DOHH2 (cell line): ENCODE measurements at regions not wholly inside any gene's neighbourhood (a gene's known extent, or its start where the extent isn't known, plus 50 kb on each side); places are given as distances from the start of the nearest gene placed in this dataset.

Experiments
- H3F3A ChIP-seq: fragments of 200-600 bp; sonication (generic), shearing (Covaris generic); 2 replicates; pipeline ENCODE4 v1.6.0; 2016; ENCODE audit warnings: antibody characterized with exemption, mild to moderate bottlenecking; ENCODE audit not compliant: control insufficient read depth, insufficient read depth
- H3K27ac ChIP-seq: fragments of 200-600 bp; sonication (generic); 2 replicates; pipeline ENCODE4 v1.5.1; 2014; ENCODE audit warnings: low read depth, mild to moderate bottlenecking, low read length, moderate library complexity
- H3K27me3 ChIP-seq: fragments of 200-600 bp; sonication (generic); 2 replicates; pipeline ENCODE4 v1.6.1; 2014; ENCODE audit warnings: mild to moderate bottlenecking, low read length, mixed read lengths; ENCODE audit not compliant: control insufficient read depth
- H3K36me3 ChIP-seq: fragments of 200-600 bp; sonication (generic); 2 replicates; pipeline ENCODE4 v1.6.1; 2014; ENCODE audit warnings: mild to moderate bottlenecking, low read length, moderate library complexity, mixed read lengths; ENCODE audit not compliant: control insufficient read depth
- H3K4me1 ChIP-seq: fragments of 200-600 bp; sonication (generic); 2 replicates; pipeline ENCODE4 v1.6.1; 2014; ENCODE audit warnings: mild to moderate bottlenecking, low read length, mixed read lengths; ENCODE audit not compliant: control insufficient read depth
- H3K4me2 ChIP-seq: fragments of 200-600 bp; sonication (generic); 2 replicates; pipeline ENCODE4 v1.6.0; 2014; ENCODE audit warnings: mild to moderate bottlenecking, low read length, moderate library complexity
- H3K4me3 ChIP-seq: fragments of 200-600 bp; sonication (generic); 2 replicates; pipeline ENCODE4 v1.5.1; 2014; ENCODE audit warnings: mild to moderate bottlenecking, low read length, mixed read lengths
- H3K79me2 ChIP-seq: fragments of 200-600 bp; sonication (generic); 2 replicates; pipeline ENCODE4 v1.6.1; 2014; ENCODE audit warnings: mild to moderate bottlenecking, low read length, mixed read lengths; ENCODE audit not compliant: control insufficient read depth
- H3K9me2 ChIP-seq: fragments of 200-600 bp; sonication (generic); replicated peaks from 2 replicates; pipeline ENCODE4 v1.6.1; 2014; ENCODE audit warnings: mild to moderate bottlenecking, low read length, mixed read lengths; ENCODE audit not compliant: control insufficient read depth
- H3K9me3 ChIP-seq: fragments of 200-600 bp; sonication (generic); 2 replicates; pipeline ENCODE4 v1.6.1; 2014; ENCODE audit warnings: antibody characterized with exemption, low read length, mixed read lengths; ENCODE audit not compliant: control insufficient read depth, insufficient read depth
- H4K20me1 ChIP-seq: fragments of 200-600 bp; sonication (generic); 2 replicates; pipeline ENCODE4 v1.6.0; 2014; ENCODE audit warnings: low read depth, mild to moderate bottlenecking, antibody characterized with exemption, low read length, moderate library complexity; ENCODE audit not compliant: control insufficient read depth, insufficient read depth
- CTCF ChIP-seq: fragments of 200-600 bp; sonication (generic); IDR thresholded peaks from one replicate; pipeline ENCODE4 v1.5.1; 2014; ENCODE audit warnings: antibody characterized with exemption, mild to moderate bottlenecking, low read depth, low read length; ENCODE audit not compliant: poor library complexity, severe bottlenecking
- EZH2phosphoT487 ChIP-seq: fragments of 200-600 bp; sonication (generic); IDR thresholded peaks from 2 replicates; pipeline ENCODE4 v1.6.1; 2017; ENCODE audit warnings: borderline replicate concordance, mild to moderate bottlenecking, antibody characterized with exemption, low read length, moderate library complexity, mixed read lengths

GRCh38 chr5:74357827-74358226 lies 282.7 kb downstream of the ENC1 start:
- H3F3A ChIP-seq, result no peaks in the 10 kb centered on the region
- H3K27ac ChIP-seq, result no peak overlapping the region
- H3K4me3 ChIP-seq, result no peak overlapping the region
- no peaks in the 10 kb centered on the region for H3K79me2 ChIP-seq
- TF ChIP-seq EZH2phosphoT487 (no peak), CTCF (no peak)
- no peaks in the 10 kb centered on the region for H3K27me3 ChIP-seq
- H3K4me2 ChIP-seq, result no peak overlapping the region
- no peaks in the 10 kb centered on the region for H4K20me1 ChIP-seq
- H3K4me1 ChIP-seq, result no peaks in the 10 kb centered on the region
- H3K36me3 ChIP-seq, result no peaks in the 10 kb centered on the region
- no peaks in the 10 kb centered on the region for H3K9me3 ChIP-seq
- H3K9me2 ChIP-seq, result no peaks in the 10 kb centered on the region

DNA sequence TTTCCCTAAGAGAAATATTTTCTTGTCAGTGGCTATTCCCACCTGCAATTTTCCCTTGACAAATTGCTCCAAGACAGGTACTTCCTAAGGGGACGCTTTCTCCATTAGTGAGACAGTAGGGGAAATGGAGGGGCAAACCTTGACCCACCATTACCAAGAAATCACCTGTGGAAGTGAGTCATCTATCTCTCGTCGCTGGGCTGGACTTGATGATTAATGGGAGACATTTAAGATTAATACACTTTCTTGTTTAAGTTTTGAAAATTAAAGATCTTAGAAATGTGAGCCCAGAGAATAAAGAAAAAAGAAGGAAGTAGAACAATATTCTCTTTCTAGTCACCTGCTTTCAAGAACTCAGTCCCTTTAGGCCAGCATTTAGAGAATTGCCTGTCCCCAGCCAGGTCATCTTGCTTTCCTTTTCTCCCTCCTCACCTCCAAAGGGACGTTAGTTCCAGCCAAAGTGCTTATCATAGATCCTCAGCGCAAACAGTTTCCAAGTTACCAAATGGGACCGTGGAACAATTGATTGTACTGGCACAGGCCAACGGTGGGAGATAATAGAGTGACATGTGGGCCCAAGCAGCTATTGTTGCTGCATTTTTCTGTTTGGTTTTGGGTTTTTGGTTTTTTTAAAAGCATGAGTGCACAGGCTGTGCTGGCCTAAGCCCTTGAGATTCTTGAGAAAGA lies 284.4 kb downstream of the ENC1 start:
- Histone ChIP-seq H3K79me2 (no peaks in the 10 kb centered on the region), H3K9me2 (no peaks in the 10 kb centered on the region), H3K27ac (no peak overlapping the region), H3K4me1 (no peaks in the 10 kb centered on the region), H3F3A (no peaks in the 10 kb centered on the region), H3K4me2 (no peak overlapping the region), H3K36me3 (no peaks in the 10 kb centered on the region), H4K20me1 (no peaks in the 10 kb centered on the region), H3K9me3 (no peaks in the 10 kb centered on the region), H3K4me3 (no peak overlapping the region), H3K27me3 (no peaks in the 10 kb centered on the region)
- TF ChIP-seq CTCF (no peak), EZH2phosphoT487 (no peak)

GRCh38 chr5:74355041-74355824 lies 285.3 kb downstream of the ENC1 start:
- Histone ChIP-seq H3F3A (no peaks in the 10 kb centered on the region), H3K9me3 (no peaks in the 10 kb centered on the region), H3K79me2 (no peaks in the 10 kb centered on the region), H4K20me1 (no peaks in the 10 kb centered on the region), H3K36me3 (no peaks in the 10 kb centered on the region), H3K27ac (no peak overlapping the region), H3K4me2 (no peak overlapping the region), H3K4me1 (no peaks in the 10 kb centered on the region), H3K9me2 (no peaks in the 10 kb centered on the region), H3K4me3 (no peak overlapping the region), H3K27me3 (no peaks in the 10 kb centered on the region)
- no peak for TF ChIP-seq EZH2phosphoT487
- TF ChIP-seq CTCF, result no peak
